ENCODE measurements at regions not wholly inside any gene's neighbourhood (a gene's known extent, or its start where the extent isn't known, plus 50 kb on each side); places are given as distances from the start of the nearest gene placed in this dataset.

GRCh38 chr15:62816342-62817069 is 226.0 kb upstream of the TPM1 start:
- DNase-seq (ENCODE audit: low read depth): no peak
- no peak overlapping the region for H3K4me3 ChIP-seq (ENCODE audit: control insufficient read depth, low read depth, low read length)
- no peak for TF ChIP-seq CTCF (IDR thresholded peaks at IDR 0.05; ENCODE audit: control insufficient read depth, insufficient read depth, low read depth, low read length, missing control alignments)

GRCh38 chr15:62818691-62819090 is 223.9 kb upstream of the TPM1 start:
- H3K4me3 ChIP-seq (ENCODE audit: control insufficient read depth, low read depth, low read length): no peak overlapping the region
- TF ChIP-seq CTCF (IDR thresholded peaks at IDR 0.05; ENCODE audit: control insufficient read depth, insufficient read depth, low read depth, low read length, missing control alignments): no peak
- DNase-seq (ENCODE audit: low read depth): no peak

- no peak overlapping the region for H3K4me3 ChIP-seq (ENCODE audit: control insufficient read depth, low read depth, low read length)
- no peak for DNase-seq (ENCODE audit: low read depth)
- TF ChIP-seq CTCF (IDR thresholded peaks at IDR 0.05; ENCODE audit: control insufficient read depth, insufficient read depth, low read depth, low read length, missing control alignments): no peak
Measured at GRCh38 chr15:62821384-62822131, 221.0 kb upstream of the TPM1 start.

GRCh38 chr15:62822228-62822627 is 220.3 kb upstream of the TPM1 start:
- no peak overlapping the region for H3K4me3 ChIP-seq (ENCODE audit: control insufficient read depth, low read depth, low read length)
- no peak for DNase-seq (ENCODE audit: low read depth)
- TF ChIP-seq CTCF (IDR thresholded peaks at IDR 0.05; ENCODE audit: control insufficient read depth, insufficient read depth, low read depth, low read length, missing control alignments): no peak

GRCh38 chr15:62823561-62823960 is 219.0 kb upstream of the TPM1 start:
- TF ChIP-seq CTCF (IDR thresholded peaks at IDR 0.05; ENCODE audit: control insufficient read depth, insufficient read depth, low read depth, low read length, missing control alignments): no peak
- H3K4me3 ChIP-seq (ENCODE audit: control insufficient read depth, low read depth, low read length): no peak overlapping the region

GRCh38 chr15:62824111-62825015 is 218.2 kb upstream of the TPM1 start:
- TF ChIP-seq CTCF (IDR thresholded peaks at IDR 0.05; ENCODE audit: control insufficient read depth, insufficient read depth, low read depth, low read length, missing control alignments): no peak
- no peak for DNase-seq (ENCODE audit: low read depth)
- no peak overlapping the region for H3K4me3 ChIP-seq (ENCODE audit: control insufficient read depth, low read depth, low read length)

More at GRCh38 chr15:62823561-62823960, 219.0 kb upstream of the TPM1 start:
- no peak for DNase-seq (ENCODE audit: low read depth)

All from AG09309 (cell line).